ENCODE measurements at regions not wholly inside any gene's neighbourhood (a gene's known extent, or its start where the extent isn't known, plus 50 kb on each side); places are given as distances from the start of the nearest gene placed in this dataset.

DNA sequence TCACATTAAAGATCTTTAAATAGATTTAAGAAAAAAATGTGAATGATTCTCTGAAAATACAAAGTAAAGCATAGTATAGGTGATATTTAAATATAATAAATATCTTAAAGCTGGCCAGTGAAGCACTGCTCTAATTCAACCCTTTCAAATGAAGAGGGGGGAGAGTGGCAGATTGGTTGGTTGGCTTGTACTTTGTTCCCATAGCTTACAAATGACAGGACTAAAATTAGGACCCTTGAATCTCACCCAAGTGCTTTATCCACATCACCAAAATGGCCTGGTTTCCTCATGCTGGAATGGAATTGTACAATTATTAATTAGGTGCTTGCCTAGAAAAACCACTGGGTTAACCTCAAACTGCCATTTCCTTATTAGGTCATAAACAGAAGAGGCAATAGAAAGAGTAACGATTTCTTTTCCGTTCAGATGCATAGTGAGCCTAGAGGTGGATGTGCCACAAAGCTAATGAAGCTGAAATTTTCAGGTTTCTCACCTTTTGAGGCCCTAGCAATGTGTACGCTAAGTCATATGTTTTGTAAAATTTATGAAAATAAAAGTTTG is 354.5 kb upstream of the CDH6 start:
- no peak for DNase-seq

DNA sequence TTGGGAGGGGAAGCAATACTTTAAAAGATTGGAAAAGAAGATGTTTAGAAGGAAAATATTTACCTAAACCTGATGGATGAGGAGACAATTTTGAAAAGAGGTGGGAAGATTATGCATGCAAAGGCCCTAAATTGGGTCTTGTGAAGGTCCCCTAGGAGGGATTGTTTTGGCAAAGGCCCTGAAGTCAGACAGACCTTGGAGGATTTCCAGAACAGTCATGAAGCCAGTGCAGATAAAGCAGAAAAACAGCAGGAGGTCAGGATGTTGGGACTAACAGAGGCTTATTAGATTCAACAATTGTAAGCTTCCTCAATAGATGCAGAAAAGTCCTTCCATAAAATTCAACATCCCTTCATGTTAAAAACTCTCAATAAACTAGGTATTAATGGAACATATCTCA is 361.0 kb upstream of the CDH6 start:
- no peak for DNase-seq

DNA sequence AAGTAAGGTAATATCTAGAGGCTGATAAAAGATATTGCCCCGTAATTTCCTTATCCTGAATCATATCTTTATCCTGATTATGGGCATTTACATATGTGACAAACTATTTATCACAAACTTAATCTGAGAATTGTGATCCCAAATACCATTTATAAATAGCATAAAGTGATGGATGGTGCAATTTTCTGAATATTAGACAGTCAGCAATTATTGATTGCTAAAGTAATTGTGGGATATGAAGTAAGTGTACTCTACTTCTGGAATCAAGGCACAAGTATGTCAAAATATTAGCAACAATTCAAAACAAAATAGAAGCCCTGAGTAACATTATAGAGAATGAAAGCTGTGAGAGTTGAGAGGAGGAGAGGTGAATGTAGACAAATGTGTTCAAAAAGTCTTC is 361.9 kb upstream of the CDH6 start:
- DNase-seq: no peak

DNA sequence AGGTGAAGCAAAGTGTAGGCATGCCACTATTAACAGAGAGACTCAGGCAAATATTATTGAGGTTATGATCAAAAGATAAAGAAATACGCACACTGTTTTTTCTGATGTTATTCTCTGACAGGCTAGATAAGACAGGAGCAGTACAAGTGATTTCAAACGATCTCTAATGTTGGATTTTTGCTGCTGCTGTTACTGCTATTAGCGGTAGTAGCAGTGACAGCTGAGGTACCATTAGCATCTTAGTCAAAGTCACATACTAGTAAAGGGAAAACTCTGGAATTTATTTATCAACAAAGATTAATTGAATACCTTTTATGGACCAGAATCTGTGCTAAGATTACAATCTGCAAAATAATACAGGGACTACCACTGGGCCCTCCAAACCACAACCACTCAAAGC is 362.4 kb upstream of the CDH6 start:
- DNase-seq: no peak

DNA sequence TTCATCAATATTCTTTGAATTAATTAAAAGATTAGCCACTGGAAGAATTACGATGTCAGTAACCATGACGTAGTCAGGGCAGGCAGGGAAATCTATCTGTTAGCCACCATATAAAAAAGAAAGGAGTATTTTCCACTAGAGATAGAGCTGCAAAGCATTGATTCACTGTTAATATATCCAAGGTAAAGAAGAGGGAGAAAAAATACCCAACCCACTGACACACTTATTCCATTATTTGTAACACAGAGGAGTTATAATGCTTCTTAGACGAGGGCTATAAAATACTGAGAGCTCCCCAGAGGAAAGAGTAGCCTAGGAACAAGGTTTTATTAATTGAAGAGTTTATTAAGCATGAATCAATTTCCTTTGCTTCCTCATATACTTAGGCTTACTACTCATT is 382.2 kb upstream of the CDH6 start:
- no peak for DNase-seq

DNA sequence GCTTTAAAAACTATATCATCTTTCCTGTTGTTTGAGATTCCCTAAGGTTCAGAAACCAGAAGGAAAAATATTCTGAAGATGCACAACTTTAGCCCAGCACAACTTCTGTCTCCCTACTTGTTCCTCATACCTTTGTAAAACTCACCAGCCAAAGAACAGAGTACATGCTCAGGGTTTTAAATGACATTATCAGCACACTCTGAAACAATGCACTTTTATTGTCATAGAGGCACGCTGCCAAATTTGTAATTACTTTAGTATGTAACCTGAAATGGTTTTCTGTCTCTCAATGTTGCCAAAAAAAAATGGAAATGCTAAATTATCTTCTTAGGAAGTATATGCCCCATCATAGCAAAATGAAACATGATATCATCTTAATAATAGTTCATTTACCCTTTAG is 383.6 kb upstream of the CDH6 start:
- no peak for DNase-seq

DNA sequence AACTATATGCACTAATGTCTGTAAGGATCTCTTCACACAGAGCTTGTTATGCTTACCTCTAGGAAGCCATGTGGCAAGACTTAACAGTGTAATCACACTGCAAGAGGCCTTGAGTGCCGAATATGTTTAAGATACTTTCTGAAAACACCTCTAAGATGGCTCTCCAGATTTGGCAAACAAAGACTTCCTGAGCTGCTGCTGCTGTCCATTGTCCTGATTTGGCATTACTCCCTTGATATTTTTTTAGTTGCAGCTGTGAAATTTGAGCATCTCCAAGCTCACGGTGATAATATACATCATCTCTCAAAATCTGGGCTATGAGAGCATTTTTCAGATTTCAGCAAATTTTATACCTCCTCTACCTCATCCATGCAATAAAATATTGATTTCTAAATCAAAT is 384.5 kb upstream of the CDH6 start:
- no peak for DNase-seq

DNA sequence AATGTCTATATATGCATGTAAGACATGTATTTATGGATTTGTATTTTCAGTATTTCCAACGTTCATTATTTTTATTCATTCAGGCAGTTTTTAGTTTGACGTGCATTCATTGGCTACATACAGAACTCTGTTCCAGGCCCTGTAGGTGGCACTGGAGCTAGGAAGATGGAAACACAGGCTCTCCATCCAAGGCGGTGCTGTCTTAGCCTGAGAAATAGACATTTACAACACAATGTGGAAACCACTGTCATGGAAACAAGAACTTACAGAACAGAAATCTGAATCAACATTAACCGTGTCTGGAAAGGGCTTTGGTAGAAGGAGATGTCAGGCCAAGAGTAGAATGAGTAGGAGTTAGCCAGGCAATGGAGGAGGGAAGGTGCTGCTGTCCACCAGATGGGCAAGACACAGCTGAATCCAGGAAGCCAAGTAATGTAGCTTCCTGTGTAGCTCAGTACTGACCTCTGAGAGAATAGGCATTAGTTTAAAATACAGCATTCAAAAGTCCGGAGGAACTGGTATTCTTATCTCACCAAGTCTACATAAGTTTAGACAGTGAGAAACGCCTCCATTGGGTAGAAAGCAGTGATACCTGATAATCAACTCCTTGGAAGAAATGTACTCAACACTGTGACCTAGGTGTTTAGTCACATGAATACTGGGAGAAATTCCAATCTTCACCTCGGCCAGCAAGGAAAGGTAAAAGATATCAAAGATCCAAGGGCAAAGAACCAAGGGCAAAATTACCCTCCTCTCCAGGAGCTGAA is 388.6 kb upstream of the CDH6 start:
- no peak for DNase-seq

DNA sequence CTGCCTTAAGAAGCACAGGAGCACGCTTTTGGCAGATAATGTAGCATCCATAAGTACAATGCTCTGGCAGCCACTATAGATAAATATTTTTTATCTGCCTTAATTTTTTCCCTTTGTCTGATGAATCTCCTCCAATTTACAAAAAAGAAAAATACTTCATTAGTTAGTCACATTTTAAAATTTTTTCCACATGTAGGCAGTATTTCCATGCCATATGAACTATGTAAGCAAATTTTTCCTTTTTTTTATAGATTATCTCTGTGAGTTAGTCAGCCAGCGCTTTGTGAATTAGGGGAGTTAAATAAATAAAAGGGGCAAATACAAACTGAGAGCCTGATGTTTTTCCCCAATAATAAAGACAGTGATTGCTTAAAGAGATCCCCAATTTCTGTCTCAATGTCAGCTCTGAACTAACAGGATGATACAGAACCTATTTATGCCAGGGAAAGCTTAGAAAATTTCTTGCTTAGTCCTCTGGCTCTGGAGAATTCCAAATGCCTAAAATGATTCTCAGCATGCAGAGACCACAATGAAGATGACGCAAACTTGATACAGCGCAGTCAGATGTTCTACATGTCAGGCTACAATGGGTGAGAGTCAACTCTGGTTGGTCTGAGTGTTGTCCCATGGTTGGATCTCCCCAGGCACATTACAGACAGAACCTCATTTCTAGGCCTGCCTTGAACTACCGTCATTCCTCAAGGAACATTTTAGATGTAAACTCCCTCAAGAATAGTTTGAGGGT is 390.4 kb upstream of the CDH6 start:
- DNase-seq: no peak

DNA sequence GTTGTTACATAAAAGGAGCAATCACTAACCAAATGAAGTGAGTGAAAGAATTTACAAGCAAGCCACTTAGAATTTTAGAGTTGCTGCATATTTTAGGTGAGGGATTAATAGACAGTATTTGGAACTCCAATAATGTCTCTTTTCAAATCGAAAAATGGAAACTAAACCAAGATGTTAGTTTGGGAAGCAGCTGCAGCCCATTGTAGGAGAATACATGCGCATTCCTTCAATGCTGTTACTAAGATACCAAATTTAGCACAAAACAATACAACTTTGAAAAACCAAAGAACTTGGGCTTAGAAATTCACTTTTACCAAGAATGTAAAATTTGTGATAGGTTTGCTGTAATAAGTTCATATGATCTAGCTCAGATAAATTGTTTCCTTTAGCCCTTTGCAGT is 411.8 kb upstream of the CDH6 start:
- DNase-seq: no peak

DNA sequence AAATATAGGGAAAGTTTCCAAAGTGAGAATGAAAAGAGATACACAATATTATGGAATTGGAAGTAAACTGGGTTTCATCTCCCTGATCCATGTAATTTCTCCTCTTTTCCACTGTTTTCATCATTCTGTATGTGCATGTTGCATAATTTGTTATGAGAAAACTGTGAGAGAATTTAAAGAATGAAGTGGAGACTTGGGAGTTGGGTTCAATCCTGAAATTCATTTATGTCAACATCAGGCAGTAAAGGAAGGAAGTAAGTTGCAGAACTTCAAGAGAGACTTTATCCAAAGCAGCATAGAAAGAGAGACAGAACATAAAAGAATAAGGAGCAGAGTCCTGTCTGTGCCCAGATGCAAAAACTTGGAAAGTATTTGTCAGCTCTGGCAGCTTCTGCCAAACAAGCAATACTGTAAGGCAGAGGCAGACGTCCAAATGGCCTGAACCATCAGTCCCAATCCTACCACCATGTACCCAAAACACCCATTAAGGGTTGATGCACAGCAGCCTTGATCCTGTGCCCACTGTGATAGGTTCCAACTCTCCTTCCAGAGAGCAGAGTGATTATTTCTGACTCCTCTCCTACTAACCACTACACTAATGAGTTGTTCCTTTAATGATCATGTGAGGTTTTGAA is 425.3 kb upstream of the CDH6 start:
- no peak for DNase-seq

DNA sequence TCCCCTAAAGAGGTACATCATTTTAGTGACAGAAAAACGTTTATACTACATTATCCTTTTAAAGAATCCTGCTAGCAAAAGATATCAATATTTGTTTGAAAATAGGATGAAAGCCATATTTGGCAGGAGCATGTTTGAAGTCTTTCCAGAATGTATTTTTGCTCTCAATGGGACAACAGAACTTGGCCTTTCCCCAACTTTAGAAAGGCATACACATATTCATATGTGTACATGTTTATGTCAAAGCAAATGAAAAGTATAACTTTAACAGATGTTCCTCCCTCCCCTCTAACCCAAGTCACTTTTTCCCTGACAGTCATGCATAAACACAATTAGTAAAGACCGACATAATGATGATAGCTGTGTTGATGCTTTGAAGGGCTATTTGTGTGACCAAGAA is 427.8 kb upstream of the CDH6 start:
- DNase-seq: no peak

DNA sequence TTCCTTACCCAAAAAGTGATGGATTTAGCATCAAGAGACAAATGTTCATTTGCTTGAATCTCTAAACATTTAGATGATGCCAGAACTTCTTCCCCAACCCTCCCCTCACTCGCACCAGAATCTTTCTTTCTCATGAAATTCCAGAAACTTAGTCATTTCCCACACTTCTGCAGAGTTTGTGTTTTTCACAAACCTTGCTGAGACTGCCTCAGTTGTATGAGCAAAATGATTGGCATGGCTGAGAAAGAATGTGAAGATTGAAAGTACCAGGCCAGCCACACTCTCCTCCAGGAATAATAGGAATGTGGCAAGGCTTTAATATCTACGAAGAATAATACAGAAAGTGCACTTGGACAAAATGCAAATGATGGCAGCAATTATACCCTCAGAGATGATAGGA is 428.3 kb upstream of the CDH6 start:
- no peak for DNase-seq

DNA sequence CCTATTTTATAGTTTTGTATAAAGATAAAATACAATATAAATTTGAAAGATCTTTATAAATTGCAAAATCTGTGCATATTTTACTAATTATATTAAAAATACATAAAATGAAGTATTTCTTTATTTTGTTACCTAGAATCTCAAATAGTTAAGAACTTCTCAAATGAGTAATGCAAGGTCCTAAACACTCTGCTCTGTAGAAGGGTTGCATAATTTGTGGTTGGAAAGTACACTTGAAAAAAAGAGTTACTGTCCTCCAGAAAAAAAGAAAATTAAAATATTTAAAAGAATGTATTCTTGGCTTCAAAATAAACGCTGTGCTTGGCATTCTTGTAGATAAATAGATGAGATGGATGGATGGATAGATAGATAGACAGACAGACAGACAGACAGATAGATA is 428.8 kb upstream of the CDH6 start:
- DNase-seq: no peak

DNA sequence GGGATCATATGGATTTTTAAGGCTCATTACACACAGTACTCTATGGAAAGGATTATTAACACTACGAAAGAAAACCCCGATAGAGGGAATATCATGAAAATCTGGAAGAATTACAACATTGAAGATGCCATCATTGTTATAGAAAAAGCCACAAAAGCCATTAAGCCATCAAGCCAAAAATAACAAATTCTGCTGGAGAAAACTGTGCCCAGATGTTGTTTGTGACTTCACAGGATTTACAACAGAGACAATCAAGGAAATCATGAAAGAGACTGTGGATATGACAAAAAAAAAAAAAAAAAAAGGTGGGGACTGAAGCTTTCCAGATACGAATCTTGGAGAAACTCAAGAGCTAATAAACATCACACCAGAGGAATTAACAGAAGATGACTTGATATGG is 433.8 kb upstream of the CDH6 start:
- no peak for DNase-seq

DNA sequence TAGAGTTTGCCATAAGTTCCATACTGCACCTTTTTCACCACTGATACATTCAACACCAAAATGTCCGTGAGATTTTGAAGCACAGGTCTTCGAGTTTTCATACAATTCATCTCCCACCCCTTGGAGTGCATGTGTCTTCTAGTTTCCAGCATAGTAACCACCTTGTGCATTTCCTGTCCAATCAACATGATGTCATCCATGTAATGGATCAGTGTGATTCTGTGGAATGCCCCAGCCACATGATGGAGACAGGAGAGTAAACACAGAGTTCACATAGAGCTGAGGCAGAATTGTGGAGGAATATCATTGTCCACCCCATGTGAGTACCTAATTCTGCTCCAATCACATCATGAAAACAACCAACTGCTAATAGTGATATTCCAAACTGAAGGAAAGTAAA is 441.5 kb upstream of the CDH6 start:
- no peak for DNase-seq

DNA sequence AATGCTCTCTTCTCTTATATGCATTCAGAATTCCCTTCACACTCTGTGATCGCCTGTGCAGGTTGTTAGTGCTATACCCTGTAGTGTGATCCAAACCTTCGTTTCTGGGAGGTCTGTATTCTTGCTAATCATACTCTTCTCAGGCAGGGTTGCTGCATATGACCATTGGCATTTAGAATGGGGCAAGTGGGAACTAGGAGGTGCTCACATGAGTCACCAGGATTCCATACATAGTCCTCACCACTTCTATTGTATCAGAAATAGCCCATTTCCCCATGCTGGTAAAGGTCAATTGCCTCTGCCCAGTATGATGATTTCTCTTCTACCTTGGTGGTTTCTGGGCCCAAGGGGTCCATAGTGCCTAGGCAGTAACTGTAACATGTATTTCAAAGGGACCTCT is 443.5 kb upstream of the CDH6 start:
- DNase-seq: no peak

DNA sequence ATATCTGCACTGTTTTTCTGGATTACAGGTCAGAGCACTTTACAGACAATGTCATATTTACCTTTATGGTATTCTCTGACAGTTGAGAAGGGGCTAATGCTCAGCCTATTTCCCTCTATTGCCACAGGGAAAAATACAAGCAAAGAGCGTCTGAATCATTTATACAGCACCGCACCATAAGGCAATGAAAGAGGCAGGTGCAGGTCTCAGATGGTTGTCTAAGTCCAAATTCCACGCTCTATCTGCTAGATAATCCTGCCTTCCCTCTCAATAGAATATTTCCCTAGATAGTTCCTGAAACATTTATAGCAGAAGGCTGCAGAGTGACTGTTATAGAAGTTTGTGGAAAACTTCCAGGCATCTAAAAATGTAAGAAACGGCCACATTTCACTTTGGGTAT is 446.1 kb upstream of the CDH6 start:
- no peak for DNase-seq

DNA sequence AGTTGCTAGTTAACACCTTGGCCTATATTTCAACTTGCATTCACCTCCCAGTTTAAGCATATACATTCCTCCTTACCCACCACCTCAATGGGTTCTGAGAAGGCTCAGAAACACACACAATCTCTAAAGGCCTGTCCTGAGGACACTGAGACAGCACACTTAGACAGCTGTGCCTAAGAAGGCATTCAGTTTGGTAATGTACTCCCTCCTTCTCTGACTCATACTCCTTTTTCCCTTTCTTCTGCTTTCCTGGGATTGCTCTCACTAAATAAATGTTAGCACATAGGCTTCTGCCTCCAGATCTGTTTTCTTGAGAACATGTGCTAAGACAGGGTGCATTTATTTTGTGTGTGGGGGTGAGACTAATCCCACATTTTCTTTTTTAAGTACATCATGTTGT is 456.8 kb upstream of the CDH6 start:
- no peak for DNase-seq

DNA sequence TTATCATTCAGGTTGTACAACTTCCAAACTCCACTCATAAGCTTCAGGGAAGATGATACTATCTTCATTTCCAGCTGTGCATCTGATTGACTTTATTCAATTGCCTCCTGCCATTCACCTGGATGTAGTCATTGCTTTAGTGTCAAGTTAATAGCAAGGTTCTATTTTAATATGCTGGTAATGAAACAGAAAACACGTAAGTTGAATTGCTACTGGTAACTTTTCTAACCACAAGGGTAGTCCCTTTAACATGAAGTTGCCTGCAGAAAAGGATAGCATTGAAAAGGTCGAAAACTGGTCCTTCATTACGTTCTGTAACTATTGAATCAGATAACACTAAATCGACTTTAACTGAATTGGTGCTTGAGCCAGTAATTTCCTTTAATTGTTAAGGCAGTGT is 459.4 kb upstream of the CDH6 start:
- DNase-seq: no peak

DNA sequence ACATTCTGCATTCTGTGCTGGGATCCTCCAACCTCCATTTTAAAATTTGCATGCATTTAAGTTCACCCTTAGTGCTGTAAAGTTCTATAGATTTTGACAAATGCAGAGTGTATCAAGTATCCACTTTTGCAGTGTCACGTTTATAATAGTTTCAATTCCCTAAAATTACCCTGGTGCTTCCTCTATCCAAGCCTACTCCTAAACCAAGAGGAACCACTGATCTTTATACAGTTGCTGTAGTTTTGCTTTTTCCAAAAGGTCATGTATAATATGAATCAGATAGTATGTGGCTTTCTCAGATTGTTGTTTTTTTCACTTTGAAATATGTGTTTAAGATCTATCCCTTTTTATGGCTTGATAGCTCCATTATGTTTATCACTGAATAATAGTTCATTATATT is 468.4 kb upstream of the CDH6 start:
- DNase-seq: no peak

DNA sequence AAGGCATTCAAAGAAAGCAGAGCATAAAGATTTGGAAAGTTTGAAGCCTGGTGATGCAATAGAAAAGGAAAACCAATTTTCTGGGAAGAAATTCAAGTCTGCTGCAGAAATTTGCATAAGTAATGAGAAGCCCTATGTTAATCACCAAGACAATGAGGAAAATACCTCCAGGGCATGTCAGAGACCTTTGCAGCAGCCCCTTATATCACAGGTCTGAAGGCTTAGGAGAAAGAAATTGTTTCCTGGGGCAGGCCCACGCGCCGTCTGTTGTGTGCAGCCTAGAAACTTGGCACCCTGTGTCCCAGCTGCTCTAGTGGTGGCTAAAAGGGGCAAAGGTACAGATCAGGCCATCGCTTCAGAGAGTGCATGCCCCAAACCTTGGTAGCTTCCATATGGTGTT is 495.3 kb upstream of the CDH6 start:
- no peak for DNase-seq

DNA sequence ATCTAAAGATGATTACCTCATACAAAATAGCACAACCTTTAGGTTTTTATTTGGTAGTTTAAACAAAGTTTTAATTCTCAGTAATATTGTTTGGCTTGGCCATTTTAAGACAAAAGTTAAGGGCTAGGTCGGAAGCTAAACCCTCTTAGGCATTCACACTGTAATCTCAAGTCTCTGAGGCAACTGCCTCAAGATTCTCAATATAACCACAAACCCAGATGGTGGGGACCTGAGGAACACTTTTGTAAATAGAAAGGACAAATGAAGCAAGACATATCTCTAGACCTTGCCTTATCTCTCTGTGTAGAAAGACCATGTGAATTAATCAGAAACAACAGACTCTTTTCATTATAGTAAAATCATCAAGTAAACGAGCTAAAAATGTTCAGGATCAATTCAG is 500.2 kb upstream of the CDH6 start:
- DNase-seq: no peak

DNA sequence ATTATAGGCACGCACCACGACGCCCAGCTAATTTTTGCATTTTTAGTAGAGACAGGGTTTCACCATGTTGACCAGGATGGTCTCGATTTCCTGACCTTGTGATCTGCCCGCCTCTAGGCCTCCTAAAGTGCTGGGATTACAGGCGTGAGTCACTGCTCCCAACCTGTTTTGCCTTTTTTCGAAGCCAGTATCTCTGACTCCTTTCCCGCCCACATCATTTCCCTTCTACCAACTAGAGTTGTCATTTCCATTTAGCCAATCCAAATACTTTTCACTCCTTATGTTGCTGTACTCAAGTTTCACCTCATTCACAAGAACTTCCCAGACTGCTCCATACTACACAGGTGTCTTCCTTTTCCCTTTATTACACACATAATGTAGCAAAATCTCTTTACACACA is 502.6 kb upstream of the CDH6 start:
- no peak for DNase-seq
